H9 (cell line): ENCODE measurements at regions not wholly inside any gene's neighbourhood (a gene's known extent, or its start where the extent isn't known, plus 50 kb on each side); places are given as distances from the start of the nearest gene placed in this dataset.
"Not testable (repeated sequence)": the region's sequence is repeated elsewhere in the genome, so short reads cannot be mapped to it uniquely, and the experiment has no call there.

Experiments used
- DNase-seq: peaks from one replicate; pipeline ENCODE4 v3.0.0-alpha.2; 2017
- H2AFZ ChIP-seq: one replicate; pipeline ENCODE4 v1.6.1; 2013; ENCODE audit warnings: mild to moderate bottlenecking, low read length, control low read depth, moderate library complexity
- H2AK5ac ChIP-seq: 2 replicates; pipeline ENCODE4 v1.6.1; 2013; ENCODE audit warnings: low read length, control low read depth, mixed read lengths; ENCODE audit not compliant: insufficient read length
- H2BK120ac ChIP-seq: one replicate; pipeline ENCODE4 v1.6.1; 2013; ENCODE audit warnings: low read depth, mild to moderate bottlenecking, low read length, control low read depth, inconsistent platforms; ENCODE audit not compliant: poor library complexity, severe bottlenecking
- H2BK12ac ChIP-seq: 2 replicates; pipeline ENCODE4 v1.6.1; 2013; ENCODE audit warnings: low read length, control low read depth, mixed read lengths, low read depth; ENCODE audit not compliant: insufficient read length
- H2BK15ac ChIP-seq: 2 replicates; pipeline ENCODE4 v1.6.1; 2013; ENCODE audit warnings: low read depth, low read length, control low read depth
- H2BK20ac ChIP-seq: one replicate; pipeline ENCODE4 v1.6.1; 2013; ENCODE audit warnings: low read depth, mild to moderate bottlenecking, low read length, control low read depth, inconsistent platforms; ENCODE audit not compliant: poor library complexity, severe bottlenecking
- H2BK5ac ChIP-seq: 2 replicates; pipeline ENCODE4 v1.6.1; 2013; ENCODE audit warnings: low read length, control low read depth, mixed read lengths; ENCODE audit not compliant: insufficient read length
- H3K14ac ChIP-seq: 2 replicates; pipeline ENCODE4 v1.6.1; 2013; ENCODE audit warnings: low read length, control low read depth; ENCODE audit not compliant: insufficient read depth
- H3K18ac ChIP-seq: 2 replicates; pipeline ENCODE4 v1.6.1; 2013; ENCODE audit warnings: low read depth, mild to moderate bottlenecking, mixed read lengths, low read length, control low read depth; ENCODE audit not compliant: insufficient read length
- H3K23ac ChIP-seq: 2 replicates; pipeline ENCODE4 v1.6.1; 2013; ENCODE audit warnings: low read length, control low read depth, mixed read lengths, low read depth; ENCODE audit not compliant: insufficient read length
- H3K23me2 ChIP-seq: 2 replicates; pipeline ENCODE4 v1.6.1; 2013; ENCODE audit warnings: low read depth, mild to moderate bottlenecking, mixed read lengths, low read length, control low read depth; ENCODE audit not compliant: insufficient read length, poor library complexity, severe bottlenecking
- H3K27ac ChIP-seq: 2 replicates; pipeline ENCODE4 v1.5.1; 2013; ENCODE audit warnings: low read length, control low read depth, mixed read lengths, low read depth; ENCODE audit not compliant: insufficient read length
- H3K27me3 ChIP-seq: 2 replicates; pipeline ENCODE4 v1.6.1; 2013; ENCODE audit warnings: low read length, control low read depth, inconsistent platforms; ENCODE audit not compliant: insufficient read depth
- H3K4ac ChIP-seq: 2 replicates; pipeline ENCODE4 v1.6.1; 2013; ENCODE audit warnings: low read depth, mild to moderate bottlenecking, control low read depth, inconsistent platforms, low read length, moderate library complexity
- H3K4me1 ChIP-seq: 2 replicates; pipeline ENCODE4 v1.6.1; 2013; ENCODE audit warnings: low read length, control low read depth, inconsistent platforms; ENCODE audit not compliant: insufficient read depth
- H3K4me2 ChIP-seq: 2 replicates; pipeline ENCODE4 v1.6.1; 2013; ENCODE audit warnings: low read length, control low read depth, mixed read lengths; ENCODE audit not compliant: insufficient read length, insufficient read depth
- H3K56ac ChIP-seq: 2 replicates; pipeline ENCODE4 v1.6.1; 2013; ENCODE audit warnings: low read depth, mild to moderate bottlenecking, mixed read lengths, low read length, control low read depth; ENCODE audit not compliant: insufficient read length
- H3K79me1 ChIP-seq: 2 replicates; pipeline ENCODE4 v1.6.1; 2013; ENCODE audit warnings: low read depth, mild to moderate bottlenecking, moderate library complexity, low read length, control low read depth, inconsistent platforms; ENCODE audit not compliant: insufficient read depth, poor library complexity, severe bottlenecking
- H3K79me2 ChIP-seq: 2 replicates; pipeline ENCODE4 v1.6.1; 2013; ENCODE audit warnings: low read length, control low read depth, inconsistent platforms; ENCODE audit not compliant: insufficient read depth
- H3K9ac ChIP-seq: 2 replicates; pipeline ENCODE4 v1.6.1; 2013; ENCODE audit warnings: low read length, control low read depth, mixed read lengths; ENCODE audit not compliant: insufficient read length; ENCODE audit errors: extremely low read depth
- H3K9me3 ChIP-seq: one replicate; pipeline ENCODE4 v1.6.1; 2013; ENCODE audit warnings: low read depth, low read length, inconsistent platforms; ENCODE audit not compliant: control insufficient read depth
- H3T11ph ChIP-seq: one replicate; pipeline ENCODE4 v1.6.1; 2013; ENCODE audit warnings: mild to moderate bottlenecking, low read length, control low read depth, inconsistent platforms
- H4K20me1 ChIP-seq: one replicate; pipeline ENCODE4 v1.6.1; 2013; ENCODE audit not compliant: control insufficient read depth, insufficient read length, insufficient read depth
- H4K5ac ChIP-seq: 2 replicates; pipeline ENCODE4 v1.6.1; 2013; ENCODE audit warnings: low read depth, mild to moderate bottlenecking, mixed read lengths, low read length, control low read depth; ENCODE audit not compliant: insufficient read length
- H4K8ac ChIP-seq: replicated peaks from 2 replicates; pipeline ENCODE4 v1.6.1; 2013; ENCODE audit warnings: low read length, control low read depth, mixed read lengths, low read depth; ENCODE audit not compliant: insufficient read length
- H4K91ac ChIP-seq: 2 replicates; pipeline ENCODE4 v1.6.1; 2013; ENCODE audit warnings: low read depth, mild to moderate bottlenecking, moderate library complexity, mixed read lengths, low read length, control low read depth; ENCODE audit not compliant: insufficient read length
- H3K27ac Mint-ChIP-seq, 3 experiments: 2 replicates in 2 of 3; 3 replicates in 1 of 3; pipeline ENCODE4 v1.8.0; 2020 to 2021; ENCODE audit warnings: mixed read lengths in 3 of 3, mild to moderate bottlenecking in 1 of 3, moderate library complexity in 1 of 3
- H3K27me3 Mint-ChIP-seq: 2 replicates; pipeline ENCODE4 v1.8.0; 2021; ENCODE audit warnings: low read depth, mild to moderate bottlenecking, moderate library complexity, mixed read lengths
- H3K36me3 Mint-ChIP-seq, 3 experiments: 2 replicates in 2 of 3; 3 replicates in 1 of 3; pipeline ENCODE4 v1.8.0; 2020 to 2021; ENCODE audit warnings: low read depth in 3 of 3, mixed read lengths in 3 of 3; ENCODE audit not compliant: insufficient read depth in 1 of 3
- H3K4me1 Mint-ChIP-seq, 2 experiments: 2 replicates each; pipeline ENCODE4 v1.8.0; 2020; ENCODE audit warnings: mixed read lengths in 2 of 2
- H3K4me3 Mint-ChIP-seq, 2 experiments: 2 replicates in 1 of 2; 3 replicates in 1 of 2; pipeline ENCODE4 v1.8.0; 2020 to 2021; ENCODE audit warnings: mild to moderate bottlenecking in 2 of 2, mixed read lengths in 2 of 2, moderate library complexity in 1 of 2
- H3K9me3 Mint-ChIP-seq, 2 experiments: 2 replicates in 1 of 2; 3 replicates in 1 of 2; pipeline ENCODE4 v1.8.0; 2020; ENCODE audit warnings: mild to moderate bottlenecking in 2 of 2, mixed read lengths in 2 of 2, moderate library complexity in 1 of 2
- WGBS: extraction: QIAGEN DNeasy Blood & Tissue Kit; methylation state at CpG from one replicate; pipeline ENCODE4 v1.1.7; 2013; ENCODE audit warnings: missing lambda C conversion rate, low lambda C conversion rate, mixed read lengths; ENCODE audit not compliant: insufficient read length; ENCODE audit errors: extremely low coverage; 5-methylcytosine and 5-hydroxymethylcytosine counted together
- TF ChIP-seq, protein P1 (sequence below): fragments of 200-600 bp; sonication (generic); conservative IDR thresholded peaks from 3 replicates; pipeline ENCODE4 v1.8.0; 2021; ENCODE audit warnings: antibody characterized with exemption, mild to moderate bottlenecking

- H3K4ac ChIP-seq, result no peak overlapping the region
- no peak overlapping the region for H4K5ac ChIP-seq
- no peak overlapping the region for H3K14ac ChIP-seq
- no peak overlapping the region for H4K8ac ChIP-seq
- no peak overlapping the region for H2AFZ ChIP-seq
- no peak overlapping the region for H3K9ac ChIP-seq
- H2BK20ac ChIP-seq, result no peak overlapping the region
- H3K23me2 ChIP-seq, result no peaks in the 10 kb centered on the region
- TF ChIP-seq, protein P1, sequence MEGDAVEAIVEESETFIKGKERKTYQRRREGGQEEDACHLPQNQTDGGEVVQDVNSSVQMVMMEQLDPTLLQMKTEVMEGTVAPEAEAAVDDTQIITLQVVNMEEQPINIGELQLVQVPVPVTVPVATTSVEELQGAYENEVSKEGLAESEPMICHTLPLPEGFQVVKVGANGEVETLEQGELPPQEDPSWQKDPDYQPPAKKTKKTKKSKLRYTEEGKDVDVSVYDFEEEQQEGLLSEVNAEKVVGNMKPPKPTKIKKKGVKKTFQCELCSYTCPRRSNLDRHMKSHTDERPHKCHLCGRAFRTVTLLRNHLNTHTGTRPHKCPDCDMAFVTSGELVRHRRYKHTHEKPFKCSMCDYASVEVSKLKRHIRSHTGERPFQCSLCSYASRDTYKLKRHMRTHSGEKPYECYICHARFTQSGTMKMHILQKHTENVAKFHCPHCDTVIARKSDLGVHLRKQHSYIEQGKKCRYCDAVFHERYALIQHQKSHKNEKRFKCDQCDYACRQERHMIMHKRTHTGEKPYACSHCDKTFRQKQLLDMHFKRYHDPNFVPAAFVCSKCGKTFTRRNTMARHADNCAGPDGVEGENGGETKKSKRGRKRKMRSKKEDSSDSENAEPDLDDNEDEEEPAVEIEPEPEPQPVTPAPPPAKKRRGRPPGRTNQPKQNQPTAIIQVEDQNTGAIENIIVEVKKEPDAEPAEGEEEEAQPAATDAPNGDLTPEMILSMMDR, result no peak
- no peak overlapping the region for H3T11ph ChIP-seq
- H3K79me2 ChIP-seq, result no peaks in the 10 kb centered on the region
- no peak overlapping the region for H4K91ac ChIP-seq
- no peaks in the 10 kb centered on the region for H3K4me1 ChIP-seq
- H3K18ac ChIP-seq, result no peak overlapping the region
- DNase-seq, result no peak
- no peak overlapping the region for H3K23ac ChIP-seq
- H2BK15ac ChIP-seq, result no peak overlapping the region
- no peaks in the 10 kb centered on the region for H3K27me3 ChIP-seq
- H3K9me3 ChIP-seq, result no peaks in the 10 kb centered on the region
- Mint-ChIP-seq H3K4me3 (no peak overlapping the region), H3K4me1 (peaks cover 32 to 38% of the 10 kb centered on the region in 2 experiments), H3K36me3 (peaks cover 6 to 18% (median 8%) of the 10 kb centered on the region in 3 experiments; a peak in 6 of 7 replicates), H3K27me3 (peaks cover 7% of the 10 kb centered on the region; the same call in 1 of the 2 replicates), H3K27ac (no peak overlapping the region), H3K9me3 (peaks cover 9 to 11% of the 10 kb centered on the region in 2 experiments)
- H4K20me1 ChIP-seq, result no peaks in the 10 kb centered on the region
- no peak overlapping the region for H2BK5ac ChIP-seq
- no peak overlapping the region for H3K27ac ChIP-seq
- H2BK120ac ChIP-seq, result no peak overlapping the region
- no peak overlapping the region for H3K4me2 ChIP-seq
- no peaks in the 10 kb centered on the region for H3K79me1 ChIP-seq
- H2BK12ac ChIP-seq, result no peak overlapping the region
- H2AK5ac ChIP-seq, result no peak overlapping the region
- no peak overlapping the region for H3K56ac ChIP-seq
- no CpG with 5 or more reads among the region's 14 CpGs for WGBS
These were observed 89.7 kb upstream of the FAM20C start for GRCh38 chr7:102721-103120.

- H3K27me3 Mint-ChIP-seq, H3K9ac ChIP-seq, H2BK120ac ChIP-seq, H4K20me1 ChIP-seq, H3K4me1 ChIP-seq, H3K23me2 ChIP-seq, H2AK5ac ChIP-seq, H2BK5ac ChIP-seq, H2BK15ac ChIP-seq, DNase-seq, H3K9me3 Mint-ChIP-seq, H3K14ac ChIP-seq, H3K79me2 ChIP-seq, H4K5ac ChIP-seq, H3K9me3 ChIP-seq, H4K91ac ChIP-seq, H3K56ac ChIP-seq, H3K4me2 ChIP-seq, H3K79me1 ChIP-seq, H2AFZ ChIP-seq, H3K27ac Mint-ChIP-seq, H3K18ac ChIP-seq, H3K27me3 ChIP-seq, H2BK12ac ChIP-seq, H3K23ac ChIP-seq, H3K27ac ChIP-seq, H3K4ac ChIP-seq, H3T11ph ChIP-seq, H4K8ac ChIP-seq, H3K4me3 Mint-ChIP-seq, H2BK20ac ChIP-seq: not testable (repeated sequence)
- peaks cover 24 to 33% of the 10 kb centered on the region in 2 experiments for H3K4me1 Mint-ChIP-seq
- WGBS, result no CpG with 5 or more reads among the region's 10 CpGs
- peaks cover 3 to 12% (median 6%) of the 10 kb centered on the region in 3 experiments; a peak in 4 of 7 replicates for H3K36me3 Mint-ChIP-seq
These were observed 88.4 kb upstream of the FAM20C start for GRCh38 chr7:103981-104380.
